SK-N-MC (cell line): ENCODE measurements at regions not wholly inside any gene's neighbourhood (a gene's known extent, or its start where the extent isn't known, plus 50 kb on each side); places are given as distances from the start of the nearest gene placed in this dataset.
"Not testable (repeated sequence)": the region's sequence is repeated elsewhere in the genome, so short reads cannot be mapped to it uniquely, and the experiment has no call there.

Experiments used
- EZH2 ChIP-seq: fragments of 200-600 bp; sonication (generic); IDR thresholded peaks from one replicate; pipeline ENCODE4 v1.6.1; 2017; ENCODE audit warnings: antibody characterized with exemption
- POLR2AphosphoS5 ChIP-seq: IDR thresholded peaks from 2 replicates; pipeline ENCODE4 v1.6.1; 2012; ENCODE audit warnings: mild to moderate bottlenecking, low read depth, low read length, borderline replicate concordance

- not testable (repeated sequence) for TF ChIP-seq POLR2AphosphoS5, EZH2
These were observed 1011.4 kb downstream of the VRK1 start for GRCh38 chr14:97808541-97808940.
